22Rv1 (cell line): ENCODE measurements at regions not wholly inside any gene's neighbourhood (a gene's known extent, or its start where the extent isn't known, plus 50 kb on each side); places are given as distances from the start of the nearest gene placed in this dataset.
"Not testable (repeated sequence)": the region's sequence is repeated elsewhere in the genome, so short reads cannot be mapped to it uniquely, and the experiment has no call there.

Experiments used
- ZFX ChIP-seq: fragments of 450-650 bp; IDR thresholded peaks from 2 replicates; pipeline ENCODE4 v1.6.1; 2017; ENCODE audit warnings: antibody characterized with exemption, borderline replicate concordance
- TF ChIP-seq, protein P1 (sequence below): fragments of 450-650 bp; IDR thresholded peaks from 2 replicates; pipeline ENCODE4 v1.5.1; 2017; ENCODE audit warnings: mild to moderate bottlenecking

DNA sequence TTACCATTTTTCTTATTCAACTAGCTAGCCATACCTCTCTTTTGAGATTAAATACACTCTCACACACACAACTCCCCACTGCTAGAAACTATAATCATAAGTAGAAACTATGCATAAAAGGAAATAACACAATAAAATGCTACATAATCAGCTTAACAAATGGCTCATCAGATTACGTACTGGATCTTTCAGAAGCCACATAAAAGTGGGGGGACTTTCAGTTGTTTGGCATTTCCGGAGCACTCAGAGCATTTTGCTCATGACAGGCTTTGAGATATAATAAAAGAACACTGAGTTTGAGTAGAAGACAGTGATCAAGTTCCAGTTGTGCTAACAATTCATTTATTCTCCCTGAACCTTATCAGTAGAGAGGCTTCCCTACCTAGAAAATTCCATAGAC is 56.8 kb upstream of the AGAP4 start:
- TF ChIP-seq, protein P1, sequence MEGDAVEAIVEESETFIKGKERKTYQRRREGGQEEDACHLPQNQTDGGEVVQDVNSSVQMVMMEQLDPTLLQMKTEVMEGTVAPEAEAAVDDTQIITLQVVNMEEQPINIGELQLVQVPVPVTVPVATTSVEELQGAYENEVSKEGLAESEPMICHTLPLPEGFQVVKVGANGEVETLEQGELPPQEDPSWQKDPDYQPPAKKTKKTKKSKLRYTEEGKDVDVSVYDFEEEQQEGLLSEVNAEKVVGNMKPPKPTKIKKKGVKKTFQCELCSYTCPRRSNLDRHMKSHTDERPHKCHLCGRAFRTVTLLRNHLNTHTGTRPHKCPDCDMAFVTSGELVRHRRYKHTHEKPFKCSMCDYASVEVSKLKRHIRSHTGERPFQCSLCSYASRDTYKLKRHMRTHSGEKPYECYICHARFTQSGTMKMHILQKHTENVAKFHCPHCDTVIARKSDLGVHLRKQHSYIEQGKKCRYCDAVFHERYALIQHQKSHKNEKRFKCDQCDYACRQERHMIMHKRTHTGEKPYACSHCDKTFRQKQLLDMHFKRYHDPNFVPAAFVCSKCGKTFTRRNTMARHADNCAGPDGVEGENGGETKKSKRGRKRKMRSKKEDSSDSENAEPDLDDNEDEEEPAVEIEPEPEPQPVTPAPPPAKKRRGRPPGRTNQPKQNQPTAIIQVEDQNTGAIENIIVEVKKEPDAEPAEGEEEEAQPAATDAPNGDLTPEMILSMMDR = not testable (repeated sequence)
- not testable (repeated sequence) for TF ChIP-seq ZFX
